Ammon's horn (tissue), 1 donor: ENCODE measurements at regions not wholly inside any gene's neighbourhood (a gene's known extent, or its start where the extent isn't known, plus 50 kb on each side); places are given as distances from the start of the nearest gene placed in this dataset.
"Not testable (repeated sequence)": the region's sequence is repeated elsewhere in the genome, so short reads cannot be mapped to it uniquely, and the experiment has no call there.

Source experiments
- DNase-seq: peaks from one replicate; pipeline ENCODE4 v3.0.0-alpha.2; 2016; ENCODE audit warnings: low spot score

DNA sequence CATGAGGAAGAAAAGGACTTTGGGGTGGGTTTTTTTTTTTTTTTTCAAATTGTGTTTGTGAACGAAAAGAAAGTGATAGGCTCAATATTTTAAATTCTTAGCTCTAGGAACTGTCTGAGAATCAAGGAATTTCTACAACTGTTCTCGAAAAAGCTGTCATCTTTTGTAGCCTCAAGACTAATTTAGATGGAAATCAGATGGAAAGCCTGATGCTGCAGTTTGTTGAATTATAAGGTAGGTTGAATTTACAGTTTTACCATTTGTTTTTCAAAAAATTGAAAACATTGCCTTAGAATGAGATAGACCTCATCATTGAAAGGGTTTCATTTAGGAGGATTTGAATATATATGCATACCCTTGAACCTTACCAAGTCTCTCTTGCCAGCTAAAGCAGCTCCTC, 109.3 kb upstream of the TRHDE start:
- DNase-seq: no peak

- no peak for DNase-seq
These were observed 103.3 kb upstream of the TRHDE start for GRCh38 chr12:72168851-72169250.

DNA sequence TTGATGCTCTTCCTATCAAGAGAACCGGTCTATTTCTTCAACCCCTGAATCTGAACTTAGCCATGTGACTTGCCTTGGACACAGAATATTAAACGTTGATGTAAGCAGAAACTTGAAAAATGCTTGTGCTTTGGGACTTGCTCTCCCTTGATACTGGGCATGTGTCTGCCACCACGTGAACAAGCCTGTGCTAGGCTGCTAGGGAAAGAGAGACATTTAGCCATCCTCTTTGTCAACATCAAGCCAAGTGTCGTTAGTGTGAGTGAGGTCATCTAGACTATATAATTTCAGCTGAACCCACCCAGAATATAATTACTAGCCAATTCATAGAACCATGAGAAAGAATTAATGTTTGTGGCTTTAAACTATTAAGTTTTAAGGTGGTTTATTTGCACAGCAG, 98.2 kb upstream of the TRHDE start:
- no peak for DNase-seq

DNA sequence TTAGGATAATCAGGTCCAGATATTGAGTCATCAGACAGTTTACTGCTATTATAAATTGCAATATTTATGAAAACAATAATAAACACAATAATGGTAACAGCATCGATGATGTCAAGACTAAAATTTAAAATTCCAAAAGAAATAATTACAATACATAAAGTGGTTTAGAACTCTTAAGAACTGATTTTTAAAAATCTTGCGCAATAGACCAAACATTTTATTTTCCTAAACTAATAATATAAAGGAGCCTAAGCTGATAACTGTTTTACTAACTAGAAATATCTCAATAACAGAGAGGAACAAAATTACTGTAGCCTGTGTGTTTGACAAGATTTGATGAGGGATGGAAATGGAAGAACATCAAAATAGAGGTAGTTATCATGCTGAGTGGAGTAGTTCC, 93.9 kb upstream of the TRHDE start:
- no peak for DNase-seq

DNA sequence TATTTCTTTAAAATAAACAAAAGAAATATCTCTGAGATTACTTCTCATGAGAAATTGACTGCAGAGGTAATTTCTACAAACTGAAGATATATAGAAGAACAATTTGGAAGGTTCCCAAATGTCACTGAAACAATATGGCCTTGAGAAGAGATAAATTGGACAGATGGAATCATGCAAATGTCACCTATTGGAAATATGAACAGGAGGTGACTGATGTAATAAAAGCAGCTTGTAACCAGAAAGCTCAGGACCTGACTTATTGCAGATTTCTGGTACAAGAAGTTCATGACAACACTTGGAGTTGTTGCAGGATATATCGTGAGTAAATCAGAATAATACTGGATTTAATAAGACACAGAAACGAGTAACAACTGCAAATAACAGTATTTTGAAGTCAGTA, 93.3 kb upstream of the TRHDE start:
- DNase-seq: no peak

- no peak for DNase-seq
These were observed 92.3 kb upstream of the TRHDE start for GRCh38 chr12:72179841-72180240.

DNA sequence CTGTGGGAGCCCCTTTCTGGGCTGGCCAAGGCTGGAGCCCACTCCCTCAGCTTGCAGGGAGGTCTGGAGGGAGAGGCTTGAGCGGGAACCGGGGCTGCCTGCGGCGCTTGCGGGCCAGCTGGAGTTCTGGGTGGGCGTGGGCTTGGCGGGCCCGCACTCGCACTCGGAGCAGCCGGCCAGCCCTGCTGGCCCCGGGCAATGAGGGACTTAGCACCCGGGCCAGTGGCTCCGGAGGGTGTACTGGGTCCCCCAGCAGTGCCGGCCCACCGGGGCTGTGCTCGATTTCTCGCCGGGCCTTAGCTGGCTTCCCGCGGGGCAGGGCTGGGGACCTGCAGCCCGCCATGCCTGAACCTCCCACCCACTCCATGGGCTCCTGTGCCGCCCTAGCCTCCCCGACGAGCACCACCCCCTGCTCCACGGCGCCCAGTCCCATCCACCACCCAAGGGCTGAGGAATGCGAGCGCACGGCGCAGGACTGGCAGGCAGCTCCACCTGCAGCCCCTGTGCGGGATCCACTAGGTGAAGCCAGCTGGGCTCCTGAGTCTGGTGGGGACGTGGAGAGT, 87.1 kb upstream of the TRHDE start:
- not testable (repeated sequence) for DNase-seq

- no peak for DNase-seq
These were observed 82.9 kb upstream of the TRHDE start for GRCh38 chr12:72189266-72189665.

DNA sequence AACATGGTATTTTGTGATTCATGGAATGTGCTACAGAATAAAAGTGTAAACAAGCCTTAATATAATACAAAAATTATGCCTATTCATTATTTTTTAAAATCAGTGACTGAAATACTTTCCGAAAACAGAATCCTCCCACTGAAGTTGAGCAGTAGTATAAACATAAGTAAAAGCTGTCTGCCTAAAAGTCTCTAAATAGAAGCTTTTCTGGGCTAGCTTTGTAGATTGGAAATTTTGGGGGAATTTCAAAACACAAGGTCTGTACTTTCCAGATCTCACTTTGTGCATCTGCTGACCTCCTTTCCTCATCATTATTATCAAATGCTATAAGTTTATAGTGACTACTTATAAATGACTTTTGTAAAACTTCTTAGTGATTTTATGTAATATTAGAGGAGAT, 80.4 kb upstream of the TRHDE start:
- no peak for DNase-seq

DNA sequence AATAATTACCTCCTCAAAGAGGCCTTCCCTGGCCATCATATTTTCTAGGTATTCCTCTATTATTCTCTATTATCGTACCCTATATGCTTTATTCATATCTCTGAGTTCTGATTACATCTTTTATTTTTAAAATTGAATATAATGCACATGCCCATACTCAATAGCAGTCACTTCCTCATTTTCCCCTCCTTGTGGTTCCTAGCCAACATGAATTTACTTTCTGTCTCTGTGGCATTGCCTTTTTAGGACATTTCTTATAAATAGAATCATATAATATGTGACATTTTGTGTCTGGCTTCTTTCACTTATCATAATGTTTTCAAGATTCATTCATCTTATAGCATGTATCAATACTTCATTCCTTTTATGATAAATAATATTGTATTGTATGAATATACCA, 74.4 kb upstream of the TRHDE start:
- DNase-seq: no peak

- DNase-seq: no peak
These were observed 70.7 kb upstream of the TRHDE start for GRCh38 chr12:72201457-72201856.

DNA sequence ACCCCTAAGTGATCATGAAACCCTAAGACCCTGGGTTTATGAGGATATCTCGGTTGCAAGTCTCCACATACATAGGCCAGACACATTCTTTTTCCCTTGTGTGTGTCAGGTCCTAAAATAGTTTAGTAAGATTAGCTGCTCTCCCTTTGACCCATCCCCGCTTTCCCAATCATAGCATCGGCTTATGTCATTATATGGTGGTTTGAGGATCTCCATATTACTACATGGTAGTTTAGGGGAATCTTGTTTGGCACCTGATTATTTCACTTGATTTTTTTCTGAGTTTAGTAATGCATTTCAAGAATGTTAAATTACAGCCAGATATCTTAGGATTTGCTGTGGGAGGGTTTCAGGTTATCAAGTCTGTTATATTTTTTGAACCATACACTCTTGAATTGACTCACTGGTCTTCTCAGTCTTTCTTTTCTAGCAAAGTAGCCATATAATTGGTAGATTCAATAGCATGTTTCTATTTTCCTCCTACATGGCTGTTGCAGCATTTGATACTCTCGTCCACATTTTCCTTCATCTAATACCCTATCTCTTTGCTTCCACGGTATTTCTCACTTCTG, 68.3 kb upstream of the TRHDE start:
- no peak for DNase-seq

GRCh38 chr12:72207079-72207478, 65.1 kb upstream of the TRHDE start:
- DNase-seq: no peak

DNA sequence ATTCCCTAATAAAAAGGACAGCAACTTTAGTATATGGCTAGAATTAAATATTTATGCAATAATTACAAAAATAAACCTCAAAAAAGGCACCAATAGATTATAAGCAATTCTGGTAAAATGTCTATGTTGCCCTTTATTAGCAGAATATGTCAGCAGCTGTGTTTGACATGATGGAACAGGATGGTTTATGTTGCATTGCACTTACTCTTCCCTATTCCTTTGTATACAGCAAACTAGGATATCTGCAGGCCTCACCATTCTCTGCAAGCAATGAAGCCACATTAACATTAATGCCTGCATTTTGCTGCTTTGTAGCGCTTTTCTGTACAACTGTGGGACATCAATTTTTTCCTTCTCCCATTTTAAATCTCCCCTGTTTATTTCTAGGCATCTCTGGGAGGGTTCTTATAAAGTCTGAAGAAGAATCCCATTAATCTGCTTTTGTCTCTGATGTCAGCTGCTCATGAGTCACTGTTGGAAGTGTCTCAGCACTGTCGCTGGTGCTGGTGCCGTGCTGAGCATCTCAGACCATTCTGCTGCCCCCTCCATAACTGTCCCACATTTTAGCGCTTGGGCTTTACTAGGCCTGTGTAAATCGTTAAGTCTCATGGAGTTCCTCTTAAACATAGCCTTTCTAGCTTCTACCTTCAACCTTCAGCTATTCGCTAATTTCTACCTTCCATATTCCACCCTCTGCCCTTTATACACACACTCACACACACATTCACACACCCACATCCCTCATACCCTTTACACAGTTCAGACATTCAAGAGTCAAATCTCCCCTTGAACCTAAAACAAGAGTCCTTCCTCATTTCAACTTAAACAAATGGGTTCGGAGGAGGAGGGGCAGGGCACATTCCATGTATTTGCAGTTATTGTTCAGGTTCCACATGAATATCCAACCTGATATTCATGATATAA, 64.4 kb upstream of the TRHDE start:
- peak; percentile 12 for DNase-seq

GRCh38 chr12:72209086-72209485, 63.1 kb upstream of the TRHDE start:
- DNase-seq: no peak

DNA sequence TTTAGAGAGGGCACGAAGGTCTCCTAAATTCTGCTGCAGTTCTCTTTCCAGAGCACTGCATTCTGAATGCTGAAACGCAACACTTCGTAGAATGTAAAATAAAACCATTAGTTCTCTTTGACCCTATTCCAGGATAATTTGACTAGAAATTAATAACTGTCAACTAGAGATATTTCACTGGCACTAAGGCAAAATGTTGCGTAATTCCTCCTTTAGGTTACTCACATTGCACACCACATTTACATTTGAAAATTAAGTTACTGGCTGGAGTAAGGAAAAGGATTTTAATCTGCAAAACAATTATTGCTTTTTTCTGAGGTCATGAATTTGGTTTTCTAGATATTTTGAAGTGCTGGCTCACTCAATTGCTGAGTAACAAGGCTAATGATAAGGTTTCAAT, 58.0 kb upstream of the TRHDE start:
- no peak for DNase-seq

DNA sequence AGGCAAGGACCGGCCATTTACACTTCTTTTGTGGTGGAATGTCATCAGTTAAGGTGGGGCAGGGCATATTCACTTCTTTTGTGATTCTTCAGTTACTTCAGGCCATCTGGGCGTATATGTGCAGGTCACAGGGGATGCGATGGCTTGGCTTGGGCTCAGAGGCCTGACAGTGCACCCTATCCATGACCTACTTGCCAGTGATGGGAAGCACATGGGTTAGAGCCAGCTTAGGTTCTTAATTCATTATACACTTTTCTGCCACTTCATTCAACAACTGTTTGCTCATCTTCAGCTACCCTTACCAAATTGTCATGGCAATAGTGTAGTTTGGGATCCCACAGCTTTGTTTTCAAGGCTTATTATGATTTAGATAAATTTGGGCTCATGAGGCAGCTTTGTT, 56.9 kb upstream of the TRHDE start:
- DNase-seq: not testable (repeated sequence)

GRCh38 chr12:72219937-72220336, 52.2 kb upstream of the TRHDE start:
- no peak for DNase-seq
